ENCODE measurements at regions not wholly inside any gene's neighbourhood (a gene's known extent, or its start where the extent isn't known, plus 50 kb on each side); places are given as distances from the start of the nearest gene placed in this dataset.
"Not testable (repeated sequence)": the region's sequence is repeated elsewhere in the genome, so short reads cannot be mapped to it uniquely, and the experiment has no call there.

DNA sequence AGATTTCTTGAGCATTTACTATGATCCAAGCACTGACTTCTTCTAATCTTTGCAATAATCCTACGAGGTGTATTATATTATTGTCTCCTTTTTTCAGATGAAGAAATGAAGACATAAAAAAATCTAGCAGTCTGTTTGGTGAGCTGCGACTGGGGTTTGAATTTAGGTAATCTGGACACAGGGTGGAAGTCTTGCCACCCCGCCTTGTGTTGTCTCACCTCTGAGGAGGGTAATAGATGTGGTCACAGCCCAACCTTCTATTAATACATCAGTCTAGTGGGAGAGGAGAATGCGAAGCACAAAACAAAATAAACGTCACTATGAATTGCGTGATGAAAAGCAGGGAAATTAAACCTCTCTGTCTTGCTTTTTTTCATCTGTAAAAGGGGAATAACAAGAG is 993.9 kb downstream of the VRK1 start:
- TF ChIP-seq Cebpa-rat (IDR thresholded peaks at IDR 0.05): no peak
- Histone ChIP-seq H3K9ac (no peak overlapping the region), H3K9me3 (no peaks in the 10 kb centered on the region), H3K27ac (no peak overlapping the region), H3K4me1 (no peaks in the 10 kb centered on the region), H3K4me3 (no peak overlapping the region), H3K27me3 (no peaks in the 10 kb centered on the region), H3K36me3 (no peaks in the 10 kb centered on the region), H3K4me2 (no peak overlapping the region), H4K20me1 (no peaks in the 10 kb centered on the region)

DNA sequence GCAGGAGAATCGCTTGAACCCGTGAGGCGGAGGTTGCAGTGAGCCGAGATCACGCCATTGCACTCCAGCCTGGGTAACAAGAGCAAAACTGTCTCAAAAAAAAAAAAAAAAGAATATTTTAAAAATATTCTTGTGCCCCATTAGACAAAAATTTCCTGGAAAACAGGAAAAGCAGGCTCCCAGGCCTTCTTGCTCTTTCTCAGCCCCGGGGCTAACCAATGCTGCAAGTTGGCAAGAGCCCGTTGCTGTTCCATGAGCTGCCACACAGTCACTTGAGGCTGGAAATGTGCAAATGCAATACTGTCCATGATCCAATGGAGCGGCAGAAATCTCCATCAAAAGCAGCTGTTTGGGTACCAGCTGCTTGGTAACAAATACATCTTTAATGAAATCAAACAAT is 994.7 kb downstream of the VRK1 start:
- H3K9ac ChIP-seq: no peak overlapping the region
- H3K4me1 ChIP-seq: no peaks in the 10 kb centered on the region
- no peaks in the 10 kb centered on the region for H4K20me1 ChIP-seq
- no peak overlapping the region for H3K27ac ChIP-seq
- no peaks in the 10 kb centered on the region for H3K36me3 ChIP-seq
- TF ChIP-seq Cebpa-rat (IDR thresholded peaks at IDR 0.05): no peak
- H3K4me3 ChIP-seq: no peak overlapping the region
- H3K27me3 ChIP-seq: no peaks in the 10 kb centered on the region
- H3K4me2 ChIP-seq: no peak overlapping the region
- H3K9me3 ChIP-seq: no peaks in the 10 kb centered on the region

- Histone ChIP-seq H3K9ac (no peak overlapping the region), H3K9me3 (no peaks in the 10 kb centered on the region), H3K4me2 (no peak overlapping the region), H3K27ac (no peak overlapping the region), H4K20me1 (no peaks in the 10 kb centered on the region), H3K4me1 (no peaks in the 10 kb centered on the region), H3K4me3 (no peak overlapping the region), H3K36me3 (no peaks in the 10 kb centered on the region), H3K27me3 (no peaks in the 10 kb centered on the region)
- TF ChIP-seq Cebpa-rat (IDR thresholded peaks at IDR 0.05): no peak
These were observed 999.3 kb downstream of the VRK1 start for GRCh38 chr14:97796511-97796910.

GRCh38 chr14:97798176-97798575 is 1001.0 kb downstream of the VRK1 start:
- H3K4me2 ChIP-seq: no peak overlapping the region
- H3K27ac ChIP-seq: no peak overlapping the region
- TF ChIP-seq Cebpa-rat (IDR thresholded peaks at IDR 0.05): no peak
- H3K9me3 ChIP-seq: no peaks in the 10 kb centered on the region
- no peak overlapping the region for H3K4me3 ChIP-seq
- no peaks in the 10 kb centered on the region for H3K4me1 ChIP-seq
- H3K36me3 ChIP-seq: no peaks in the 10 kb centered on the region
- no peaks in the 10 kb centered on the region for H3K27me3 ChIP-seq
- no peaks in the 10 kb centered on the region for H4K20me1 ChIP-seq
- H3K9ac ChIP-seq: no peak overlapping the region

GRCh38 chr14:97802430-97803373 is 1005.5 kb downstream of the VRK1 start:
- TF ChIP-seq Cebpa-rat (IDR thresholded peaks at IDR 0.05): no peak
- H3K4me3 ChIP-seq: no peak overlapping the region
- H3K4me2 ChIP-seq: no peak overlapping the region
- no peaks in the 10 kb centered on the region for H4K20me1 ChIP-seq
- H3K9me3 ChIP-seq: no peaks in the 10 kb centered on the region
- no peaks in the 10 kb centered on the region for H3K27me3 ChIP-seq
- no peak overlapping the region for H3K9ac ChIP-seq
- H3K4me1 ChIP-seq: no peaks in the 10 kb centered on the region
- no peaks in the 10 kb centered on the region for H3K36me3 ChIP-seq
- H3K27ac ChIP-seq: no peak overlapping the region

- no peaks in the 10 kb centered on the region for H3K27me3 ChIP-seq
- H3K9me3 ChIP-seq: no peaks in the 10 kb centered on the region
- no peaks in the 10 kb centered on the region for H3K36me3 ChIP-seq
- no peaks in the 10 kb centered on the region for H3K4me1 ChIP-seq
- H4K20me1 ChIP-seq: no peaks in the 10 kb centered on the region
- no peak for TF ChIP-seq Cebpa-rat (IDR thresholded peaks at IDR 0.05)
- no peak overlapping the region for H3K4me3 ChIP-seq
- no peak overlapping the region for H3K4me2 ChIP-seq
- no peak overlapping the region for H3K27ac ChIP-seq
- no peak overlapping the region for H3K9ac ChIP-seq
These were observed 1006.9 kb downstream of the VRK1 start for GRCh38 chr14:97804056-97804455.

DNA sequence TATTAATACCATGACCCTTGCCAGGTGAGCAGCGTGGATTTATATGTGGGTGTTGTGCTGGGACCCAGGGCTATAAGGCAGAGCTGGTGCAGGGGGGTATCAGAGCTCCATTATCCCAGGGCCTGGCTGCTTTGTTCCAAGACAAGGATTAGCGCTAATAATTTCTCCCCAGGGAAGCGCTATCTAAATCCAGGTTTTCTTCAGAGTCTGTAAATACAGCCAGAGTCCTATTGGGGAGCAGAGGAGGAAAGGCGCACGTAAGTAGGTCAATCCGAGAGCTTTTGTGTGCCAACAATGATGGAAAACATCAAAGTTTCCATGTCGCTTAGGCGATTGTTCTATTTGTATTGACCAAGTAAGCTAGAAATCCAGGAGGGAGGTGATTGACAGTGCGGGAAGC is 1009.7 kb downstream of the VRK1 start:
- no peak overlapping the region for H3K4me3 ChIP-seq
- no peaks in the 10 kb centered on the region for H3K9me3 ChIP-seq
- no peaks in the 10 kb centered on the region for H3K36me3 ChIP-seq
- H4K20me1 ChIP-seq: no peaks in the 10 kb centered on the region
- H3K27me3 ChIP-seq: no peaks in the 10 kb centered on the region
- H3K4me1 ChIP-seq: no peaks in the 10 kb centered on the region
- H3K4me2 ChIP-seq: no peak overlapping the region
- H3K27ac ChIP-seq: no peak overlapping the region
- TF ChIP-seq Cebpa-rat (IDR thresholded peaks at IDR 0.05): no peak
- no peak overlapping the region for H3K9ac ChIP-seq

- H3K4me3 ChIP-seq, H3K4me2 ChIP-seq, H3K27me3 ChIP-seq, H3K9me3 ChIP-seq, H3K27ac ChIP-seq, H3K4me1 ChIP-seq, H3K9ac ChIP-seq, H3K36me3 ChIP-seq, H4K20me1 ChIP-seq: not testable (repeated sequence)
These were observed 1011.4 kb downstream of the VRK1 start for GRCh38 chr14:97808541-97808940.

- Histone ChIP-seq H3K27ac (no peak overlapping the region), H4K20me1 (no peaks in the 10 kb centered on the region), H3K9me3 (no peaks in the 10 kb centered on the region), H3K4me3 (no peak overlapping the region), H3K27me3 (no peaks in the 10 kb centered on the region), H3K4me2 (no peak overlapping the region), H3K36me3 (no peaks in the 10 kb centered on the region), H3K4me1 (no peaks in the 10 kb centered on the region), H3K9ac (no peak overlapping the region)
- TF ChIP-seq Cebpa-rat (IDR thresholded peaks at IDR 0.05): no peak; the same call in 1 of the 2 replicates
These were observed 1016.4 kb downstream of the VRK1 start for GRCh38 chr14:97813556-97813955.

- Histone ChIP-seq H3K9ac (no peak overlapping the region), H3K36me3 (no peaks in the 10 kb centered on the region), H3K9me3 (peaks cover 7% of the 10 kb centered on the region), H3K27me3 (no peaks in the 10 kb centered on the region), H3K4me1 (no peaks in the 10 kb centered on the region), H3K4me3 (no peak overlapping the region), H3K27ac (no peak overlapping the region), H4K20me1 (no peaks in the 10 kb centered on the region), H3K4me2 (no peak overlapping the region)
- TF ChIP-seq Cebpa-rat (IDR thresholded peaks at IDR 0.05): no peak
These were observed 1023.6 kb downstream of the VRK1 start for GRCh38 chr14:97820781-97821180.

Data from BLaER1 (cell line).